NOMO-1 treated with dmso at 0.1 percent for 144 hours (cell line): ENCODE measurements at regions not wholly inside any gene's neighbourhood (a gene's known extent, or its start where the extent isn't known, plus 50 kb on each side); places are given as distances from the start of the nearest gene placed in this dataset.

Source experiments
- DNase-seq: peaks from one replicate; lab custom pipeline; 2025; ENCODE audit not compliant: unreplicated experiment; lab: John Stamatoyannopoulos, UW

DNA sequence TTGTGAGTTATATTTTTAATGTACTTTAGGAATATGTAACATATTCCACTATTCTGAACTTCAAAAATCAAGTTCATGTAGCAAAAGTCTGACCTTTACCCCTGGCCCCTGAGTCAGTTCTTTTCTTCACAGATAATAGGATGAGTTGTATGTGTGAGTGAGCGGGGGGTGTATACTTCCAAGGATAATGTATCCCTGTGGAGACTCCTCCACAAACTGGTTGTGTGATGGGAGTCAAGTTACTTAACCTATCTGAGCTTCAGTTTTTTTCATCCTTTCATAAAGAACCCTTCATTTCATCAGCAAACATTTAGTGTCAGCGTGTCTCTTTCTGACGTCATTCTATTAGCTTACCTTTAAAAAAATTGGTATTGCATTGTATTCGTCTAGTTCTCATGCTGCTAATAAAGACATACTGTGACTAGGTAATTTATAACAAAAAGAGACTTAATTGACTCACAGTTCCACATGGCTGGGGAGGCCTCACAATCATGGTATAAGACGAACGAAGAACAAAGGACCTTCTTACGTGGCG, 288.1 kb upstream of the GPC6 start:
- DNase-seq: no peak

DNA sequence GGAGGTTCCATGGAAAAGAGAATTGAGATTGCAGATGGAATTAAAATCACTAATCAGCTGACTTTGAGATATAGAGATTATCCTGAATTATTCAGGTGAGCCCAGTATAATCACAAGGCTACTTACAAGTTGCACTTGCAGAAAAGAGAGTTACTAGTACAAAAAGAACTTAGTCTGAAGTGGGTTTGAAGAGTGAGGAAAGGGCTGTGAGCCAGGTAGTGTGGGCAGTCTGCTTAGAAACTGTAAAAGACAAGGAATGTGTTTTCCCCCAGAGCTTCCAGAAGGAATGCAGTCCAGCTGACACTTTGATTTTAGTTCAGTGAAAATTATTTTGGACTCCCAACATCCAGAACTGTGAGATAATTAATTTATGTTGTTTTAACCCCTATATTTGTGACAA, 285.4 kb upstream of the GPC6 start:
- DNase-seq: no peak

DNA sequence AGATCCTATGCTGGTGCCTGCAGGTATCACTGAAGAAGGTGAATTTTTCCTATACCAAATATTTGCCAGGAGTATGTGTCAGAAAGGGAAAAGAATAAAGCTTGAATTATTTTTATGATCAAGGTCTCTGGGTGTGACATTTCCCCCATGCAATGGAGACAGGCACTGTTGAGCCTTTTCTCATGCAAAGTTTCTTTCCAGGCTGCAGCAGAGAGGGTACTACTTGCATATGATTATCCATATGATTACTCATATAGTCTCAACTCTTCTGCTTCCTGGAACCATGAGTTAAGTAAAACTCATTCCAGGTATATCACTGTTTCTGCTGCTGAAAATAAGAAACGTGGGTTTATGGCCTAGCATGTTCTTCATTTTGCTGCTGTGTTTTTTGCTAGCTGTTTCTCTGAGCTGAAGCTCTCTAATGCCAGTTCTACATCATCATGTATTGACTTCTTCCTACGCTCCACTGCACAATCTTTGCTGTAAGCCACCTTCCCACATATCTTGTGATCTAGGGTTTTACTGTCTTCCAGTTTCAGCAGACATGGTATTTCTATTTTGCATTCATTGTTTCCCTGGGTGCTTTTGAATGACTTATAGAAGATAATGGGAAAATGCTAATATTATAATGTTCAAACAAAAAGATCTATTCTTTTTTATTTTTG, 278.7 kb upstream of the GPC6 start:
- DNase-seq: no peak

DNA sequence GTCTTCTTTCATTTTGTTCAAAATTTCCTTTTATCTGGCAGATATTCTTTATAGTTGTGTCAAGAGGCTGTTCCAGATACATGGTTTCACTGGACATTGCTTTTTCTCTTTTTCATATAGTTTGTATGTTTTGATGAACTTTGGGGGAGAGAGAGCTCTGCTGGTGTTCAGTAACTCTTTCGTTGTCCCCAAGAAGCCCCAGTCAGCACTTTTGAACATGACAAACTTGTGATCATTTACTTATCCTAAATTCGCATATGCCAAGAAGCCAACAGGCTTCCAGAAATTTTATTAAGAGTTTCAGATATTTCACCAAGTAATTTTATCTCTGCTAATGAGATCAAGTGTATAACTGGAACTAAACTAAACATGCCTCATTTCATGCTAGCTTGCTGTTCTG, 275.8 kb upstream of the GPC6 start:
- DNase-seq: no peak

DNA sequence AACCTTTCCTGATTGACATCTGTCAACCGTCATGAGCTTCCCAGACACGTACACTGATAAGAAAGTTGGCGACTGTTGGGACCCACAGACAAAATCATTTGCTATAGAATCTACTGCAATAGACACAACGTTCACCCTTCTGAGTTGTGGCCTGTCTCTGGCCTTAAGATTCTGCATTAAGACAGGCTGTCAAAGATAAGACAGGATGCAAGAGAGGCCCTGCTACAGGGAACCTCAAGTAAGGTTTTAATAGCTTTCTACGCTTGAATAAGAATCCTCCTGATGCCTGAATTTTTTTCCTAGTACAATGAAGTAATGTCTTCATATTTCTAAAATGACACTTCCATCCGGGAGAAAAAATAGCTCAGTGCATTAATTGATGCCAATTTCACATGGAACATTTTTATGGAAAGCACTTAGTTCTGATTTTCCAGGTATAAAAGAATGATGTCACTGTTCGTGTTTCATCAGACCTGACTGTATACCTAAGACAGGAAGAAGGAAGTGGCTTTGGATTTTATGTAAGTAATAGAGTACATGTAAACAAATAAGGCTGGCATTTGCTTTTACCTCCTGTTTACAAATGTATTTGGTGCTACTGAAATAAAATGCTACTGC, 275.2 kb upstream of the GPC6 start:
- DNase-seq: no peak

DNA sequence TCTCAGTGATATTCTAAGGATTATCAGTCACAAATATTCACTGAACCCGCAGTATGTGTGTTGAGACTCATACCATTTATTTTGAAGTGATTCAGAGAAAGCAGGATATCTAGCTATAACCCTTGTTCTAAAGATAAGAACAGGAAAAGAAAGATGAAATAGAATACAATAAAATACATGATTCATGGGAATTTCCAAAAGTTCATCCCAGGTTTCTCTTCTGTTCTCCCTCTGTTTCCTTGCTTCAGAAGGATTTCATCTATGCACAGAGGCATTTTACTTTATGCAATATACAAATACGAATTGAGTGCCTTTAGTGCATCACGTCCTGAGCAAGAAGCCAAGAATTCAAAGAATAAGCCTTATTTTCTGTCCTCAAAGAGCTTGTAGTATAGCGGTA, 274.4 kb upstream of the GPC6 start:
- DNase-seq: no peak

DNA sequence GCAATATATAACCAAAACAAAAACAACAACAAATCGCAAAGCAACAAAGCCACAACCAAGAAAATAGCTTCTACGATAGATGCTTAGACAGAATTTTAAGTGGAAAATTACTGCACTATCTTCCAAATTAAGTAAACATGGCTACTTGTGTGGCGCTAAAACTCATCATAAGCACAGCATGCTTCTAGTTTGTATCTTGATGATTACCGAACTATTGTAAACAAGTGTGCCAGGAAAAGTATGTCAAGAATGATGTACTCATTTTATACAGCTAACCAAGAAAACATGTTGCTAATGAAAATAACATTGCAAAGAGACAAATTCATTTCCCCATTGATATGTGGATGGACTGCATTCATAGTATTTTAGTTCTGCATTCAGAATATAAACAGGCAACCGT, 271.9 kb upstream of the GPC6 start:
- DNase-seq: no peak

DNA sequence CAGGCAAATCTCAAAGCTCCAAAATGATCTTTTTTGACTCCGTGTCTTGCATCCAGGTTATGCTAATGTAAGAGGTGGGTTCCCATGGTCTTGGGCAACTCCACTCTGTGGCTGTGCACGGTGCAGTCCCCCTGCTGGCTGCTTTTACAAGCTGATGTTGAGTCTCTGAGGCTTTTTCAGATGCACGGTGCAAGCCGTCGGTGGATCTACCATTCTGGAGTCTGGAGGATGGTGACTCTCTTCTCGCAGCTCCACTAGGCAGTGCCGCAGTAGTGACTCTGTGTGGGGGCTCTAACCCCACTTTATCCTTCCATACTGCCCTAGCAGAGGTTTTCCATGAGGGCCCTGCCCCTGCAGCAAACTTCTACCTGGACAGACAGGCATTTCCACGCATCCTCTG, 266.8 kb upstream of the GPC6 start:
- no peak for DNase-seq

DNA sequence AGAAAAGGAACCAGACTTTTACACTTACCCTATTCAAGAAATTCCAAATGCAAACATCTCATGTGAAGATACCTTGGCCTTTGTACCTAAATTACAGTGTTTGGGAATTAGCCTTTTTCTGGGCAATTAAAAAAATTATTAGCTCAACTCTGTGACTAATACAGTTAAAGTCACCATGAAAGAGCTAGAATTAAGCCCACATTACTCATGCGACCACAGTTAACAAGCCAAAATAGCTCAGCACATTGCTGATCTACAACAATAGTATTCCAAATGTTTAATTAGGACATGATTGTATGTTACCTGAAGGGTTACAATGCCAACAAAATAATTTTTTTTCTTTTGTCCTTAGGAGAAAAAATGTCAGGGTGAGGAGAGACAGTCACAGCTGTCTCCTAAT, 263.6 kb upstream of the GPC6 start:
- no peak for DNase-seq

DNA sequence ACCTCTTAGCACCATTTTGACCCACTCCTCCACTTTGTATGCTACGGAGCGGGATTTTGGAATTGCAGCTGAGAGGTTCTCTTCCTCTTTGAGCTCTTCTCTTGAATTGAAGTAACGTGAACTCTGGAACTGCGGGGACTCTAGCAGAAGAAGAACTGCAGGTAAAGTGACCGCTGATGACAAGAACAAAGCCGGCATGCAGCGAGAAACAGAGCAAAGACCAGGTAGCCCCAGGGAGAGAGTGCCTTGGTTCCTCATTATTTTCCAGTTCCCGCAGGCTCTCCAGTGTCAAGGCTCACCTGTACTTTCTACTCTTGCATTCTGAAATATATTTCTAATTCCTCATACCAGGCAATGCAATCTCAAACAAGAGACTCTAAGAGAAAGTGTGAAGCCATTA, 260.3 kb upstream of the GPC6 start:
- DNase-seq: no peak

DNA sequence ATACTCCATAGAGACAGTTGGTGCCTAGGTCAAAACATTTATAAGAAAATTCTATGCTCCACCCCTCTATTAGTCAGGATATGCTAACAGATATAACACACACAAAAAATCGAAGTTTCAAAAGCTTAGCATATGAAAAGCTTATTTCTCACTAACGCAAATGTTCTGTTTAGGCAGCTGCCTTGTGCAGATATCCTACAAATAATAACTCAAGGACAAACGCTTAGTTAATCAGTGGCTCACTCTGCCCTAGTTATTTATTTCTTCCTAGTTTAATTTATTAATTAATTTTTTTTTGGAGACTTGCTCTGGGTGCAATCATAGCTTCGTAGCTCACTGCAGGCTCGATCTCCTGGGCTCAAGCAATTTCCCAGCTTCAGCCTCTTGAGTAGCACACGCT, 259.7 kb upstream of the GPC6 start:
- DNase-seq: no peak

DNA sequence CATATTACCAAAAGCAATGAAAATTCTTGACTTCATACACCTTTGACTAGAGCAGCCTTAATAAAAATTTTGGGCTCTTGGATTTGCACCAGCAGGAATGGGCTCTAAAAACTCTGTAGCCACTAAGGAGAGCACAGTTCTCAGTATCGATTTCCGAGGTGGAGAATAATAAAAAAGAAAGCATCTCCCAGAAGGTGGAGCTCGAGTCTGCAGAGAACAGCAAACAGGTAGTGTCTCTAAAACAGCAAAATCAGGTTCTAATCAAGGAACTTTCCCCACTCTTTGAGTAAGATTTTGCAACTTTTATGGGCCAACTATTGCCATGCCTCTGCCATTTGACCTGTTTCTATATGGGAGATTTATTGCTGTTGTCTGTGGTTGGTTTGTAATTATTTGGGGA, 258.7 kb upstream of the GPC6 start:
- no peak for DNase-seq

DNA sequence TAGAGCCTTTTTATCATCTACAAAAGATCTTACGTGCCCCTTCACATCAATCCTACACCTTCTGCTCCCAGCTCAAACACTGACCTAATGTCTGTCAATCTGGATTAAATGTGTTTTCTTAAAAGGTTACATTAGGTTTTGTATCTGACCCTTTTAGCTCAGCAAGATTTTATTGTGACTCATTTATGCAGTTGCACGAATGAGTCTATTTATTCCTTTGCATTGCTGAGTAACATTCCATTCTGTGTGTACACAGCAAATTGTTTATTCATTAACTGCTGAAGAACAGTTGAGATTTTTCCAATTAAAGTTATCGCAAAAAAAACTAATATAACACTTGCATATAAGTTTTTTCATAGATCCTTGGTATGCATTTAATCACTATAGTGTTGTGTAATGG, 253.9 kb upstream of the GPC6 start:
- DNase-seq: no peak

DNA sequence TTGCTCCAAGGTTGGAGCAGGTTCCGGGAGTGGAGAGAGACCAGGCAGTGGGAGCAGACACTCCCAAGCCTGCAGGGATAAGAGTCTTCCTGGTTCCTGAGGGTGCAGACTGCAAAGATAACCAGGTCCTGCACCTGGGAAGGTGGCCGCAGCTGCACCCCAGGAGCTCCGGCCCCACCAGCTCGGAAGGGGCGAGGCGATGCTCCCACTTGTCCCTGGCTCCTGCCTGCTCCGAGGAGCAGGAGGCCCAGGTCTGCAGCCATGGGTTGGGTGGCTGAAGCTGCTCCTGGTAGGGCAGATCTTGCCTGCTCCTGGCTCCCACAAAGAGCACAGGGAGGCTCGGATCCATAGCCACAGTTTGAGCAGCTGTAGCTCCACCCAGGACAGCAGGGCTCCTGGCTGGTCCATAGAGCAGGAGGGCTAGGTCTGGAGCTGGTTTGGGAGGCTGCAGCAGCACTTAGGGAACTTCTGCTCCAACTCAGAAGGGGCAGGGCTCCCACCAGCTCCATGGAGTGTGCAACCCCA, 251.6 kb upstream of the GPC6 start:
- no peak for DNase-seq

DNA sequence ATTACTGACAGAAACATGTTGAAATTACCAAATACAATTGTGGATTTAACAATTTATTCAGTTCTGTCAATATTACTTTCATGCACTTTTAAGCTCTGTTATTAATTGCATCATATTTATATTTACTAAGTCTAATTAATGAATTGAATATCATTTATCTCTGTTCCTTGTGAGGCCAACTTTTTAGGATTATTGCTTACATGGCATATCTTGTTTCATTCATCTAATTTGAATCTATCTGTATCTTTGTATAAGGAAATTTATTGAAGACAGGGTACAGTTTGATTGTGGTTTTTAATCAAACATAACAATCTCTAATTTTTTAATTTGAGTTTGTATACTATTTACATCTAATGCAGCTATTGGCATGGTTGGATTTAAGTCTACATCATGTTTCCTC, 249.9 kb upstream of the GPC6 start:
- DNase-seq: no peak

DNA sequence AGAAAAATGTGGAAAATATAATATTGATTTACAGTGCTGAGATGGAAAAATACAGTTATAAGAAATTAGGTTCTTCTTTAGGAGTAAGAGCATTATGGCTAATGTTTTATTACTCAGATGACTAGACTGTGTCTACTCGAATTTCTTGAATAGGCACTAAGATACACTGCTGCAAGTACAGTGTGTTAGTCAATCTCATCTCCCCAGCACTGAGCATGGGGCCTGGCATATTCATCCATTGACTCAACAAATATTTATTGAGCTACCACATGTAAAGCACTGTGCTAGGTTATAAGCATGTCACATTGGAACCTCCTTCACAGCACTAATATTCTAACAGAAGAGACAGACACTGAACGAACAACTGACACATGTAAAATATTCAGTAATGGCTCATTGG, 242.5 kb upstream of the GPC6 start:
- DNase-seq: no peak

DNA sequence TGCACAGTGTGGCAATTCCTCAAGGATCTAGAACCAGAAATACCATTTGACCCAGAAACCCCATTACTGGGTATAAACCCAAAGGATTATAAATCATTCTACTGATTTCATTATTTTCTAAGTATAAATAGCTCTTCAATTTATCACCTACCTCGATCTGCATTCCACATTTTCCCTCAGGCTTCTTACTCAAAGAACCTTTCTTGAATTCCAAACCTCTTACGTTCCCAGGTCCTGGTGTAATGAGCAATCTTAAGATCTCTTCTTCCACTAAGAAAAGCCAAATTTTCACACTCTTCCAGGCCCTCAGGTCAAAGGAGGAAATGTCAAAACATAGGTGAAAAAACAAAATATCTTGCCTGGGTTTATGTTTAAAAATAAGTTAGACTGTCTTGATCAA, 237.3 kb upstream of the GPC6 start:
- no peak for DNase-seq

DNA sequence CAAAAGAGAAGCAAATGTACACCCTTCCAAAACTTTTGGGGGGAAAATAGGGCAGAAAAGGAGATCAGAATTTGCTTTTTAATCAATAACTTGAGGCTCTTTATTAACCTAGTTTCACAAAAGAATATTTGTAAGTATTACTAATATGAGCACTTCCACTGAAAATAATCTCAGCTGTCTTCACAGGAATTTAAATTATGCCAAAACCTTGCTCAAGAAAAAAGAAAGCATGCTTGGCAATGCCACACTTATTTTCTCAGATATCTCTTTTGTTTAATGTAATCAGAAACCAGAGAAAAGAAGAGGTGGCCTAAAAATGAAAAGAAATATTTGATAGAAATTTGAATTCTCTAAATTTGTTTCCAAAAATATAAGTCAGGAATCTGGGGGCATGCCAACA, 234.9 kb upstream of the GPC6 start:
- no peak for DNase-seq

DNA sequence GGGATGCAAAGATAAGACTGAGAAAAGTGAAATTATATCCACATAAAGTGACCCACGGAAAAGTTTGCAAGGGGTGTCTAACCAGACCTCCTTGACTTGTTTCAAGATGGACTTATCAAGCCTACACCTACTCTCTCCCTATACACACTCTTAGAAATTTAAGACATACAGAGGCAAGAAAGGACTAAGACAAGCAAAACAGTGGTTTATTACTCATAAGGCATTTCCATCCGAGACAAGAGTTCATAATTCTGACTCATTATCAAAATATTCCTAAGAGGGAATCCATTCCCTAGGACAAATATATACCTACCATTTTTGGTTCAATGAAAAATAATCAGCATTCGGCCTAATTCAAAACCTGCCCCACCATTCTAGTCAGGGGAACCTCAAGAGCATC, 232.6 kb upstream of the GPC6 start:
- DNase-seq: no peak

DNA sequence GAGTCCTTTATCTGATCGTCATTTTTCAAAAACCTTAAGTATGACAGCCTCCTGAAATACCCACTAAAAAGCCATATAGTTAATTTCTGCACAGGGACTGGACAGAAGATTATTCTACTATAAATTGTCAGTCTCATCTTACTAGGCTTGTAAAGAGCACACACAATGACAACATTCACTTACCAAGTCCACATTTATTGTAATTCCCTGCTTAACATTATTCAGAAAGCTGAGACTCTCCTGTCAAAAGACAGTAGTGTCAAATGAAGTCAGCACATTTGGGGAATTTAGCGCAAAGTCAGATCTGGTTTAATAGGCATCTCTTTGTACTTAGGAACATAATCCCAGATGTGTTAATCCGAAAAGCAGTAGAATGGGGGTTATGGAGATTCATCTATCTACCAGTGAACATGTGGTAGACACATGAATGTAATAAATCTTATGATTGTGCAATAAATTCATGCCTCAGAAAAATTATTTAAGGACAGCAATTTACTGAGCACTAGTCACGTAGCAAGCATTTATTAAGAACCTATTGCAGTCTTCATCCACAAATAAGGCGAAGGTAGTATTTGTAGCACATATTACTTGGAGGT, 224.6 kb upstream of the GPC6 start:
- no peak for DNase-seq

DNA sequence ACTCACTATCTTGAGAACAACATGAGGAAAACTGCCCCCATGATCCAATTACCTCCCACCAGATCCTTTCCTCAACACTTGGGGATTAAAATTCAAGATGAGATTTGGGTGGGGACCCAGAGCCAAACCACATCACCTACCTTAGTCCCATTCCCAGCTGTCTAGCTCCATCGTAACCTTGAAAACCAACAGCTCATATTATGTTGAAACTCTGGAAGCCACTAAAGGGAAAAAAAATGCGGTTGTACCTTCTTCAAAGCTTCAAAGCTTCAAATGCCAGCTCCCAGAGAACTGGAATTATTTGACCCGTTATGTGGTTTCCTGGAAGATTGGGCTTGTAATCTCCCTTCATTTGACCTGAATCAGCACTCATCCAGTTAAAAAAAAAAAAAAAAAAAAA, 223.1 kb upstream of the GPC6 start:
- DNase-seq: no peak

DNA sequence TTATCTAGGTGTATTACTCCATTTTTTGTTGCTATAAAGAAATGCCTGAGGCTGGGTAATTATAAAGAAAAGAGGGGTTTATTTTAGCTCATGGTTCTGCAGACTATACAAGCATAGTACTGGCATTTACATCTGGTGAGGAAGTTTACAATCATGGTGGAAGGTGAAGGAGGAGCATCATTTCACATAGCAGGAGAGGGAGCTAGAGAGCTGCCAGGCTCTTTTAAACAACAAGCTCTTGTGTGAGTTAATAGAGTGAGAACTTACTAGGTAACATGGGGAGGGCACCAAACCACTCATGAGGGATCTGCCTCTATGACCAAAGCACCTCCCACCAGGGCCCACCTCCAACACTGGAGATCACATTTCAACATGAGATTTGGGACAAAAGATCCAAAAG, 221.7 kb upstream of the GPC6 start:
- no peak for DNase-seq
